ENCODE measurements at regions not wholly inside any gene's neighbourhood (a gene's known extent, or its start where the extent isn't known, plus 50 kb on each side); places are given as distances from the start of the nearest gene placed in this dataset.

DNA sequence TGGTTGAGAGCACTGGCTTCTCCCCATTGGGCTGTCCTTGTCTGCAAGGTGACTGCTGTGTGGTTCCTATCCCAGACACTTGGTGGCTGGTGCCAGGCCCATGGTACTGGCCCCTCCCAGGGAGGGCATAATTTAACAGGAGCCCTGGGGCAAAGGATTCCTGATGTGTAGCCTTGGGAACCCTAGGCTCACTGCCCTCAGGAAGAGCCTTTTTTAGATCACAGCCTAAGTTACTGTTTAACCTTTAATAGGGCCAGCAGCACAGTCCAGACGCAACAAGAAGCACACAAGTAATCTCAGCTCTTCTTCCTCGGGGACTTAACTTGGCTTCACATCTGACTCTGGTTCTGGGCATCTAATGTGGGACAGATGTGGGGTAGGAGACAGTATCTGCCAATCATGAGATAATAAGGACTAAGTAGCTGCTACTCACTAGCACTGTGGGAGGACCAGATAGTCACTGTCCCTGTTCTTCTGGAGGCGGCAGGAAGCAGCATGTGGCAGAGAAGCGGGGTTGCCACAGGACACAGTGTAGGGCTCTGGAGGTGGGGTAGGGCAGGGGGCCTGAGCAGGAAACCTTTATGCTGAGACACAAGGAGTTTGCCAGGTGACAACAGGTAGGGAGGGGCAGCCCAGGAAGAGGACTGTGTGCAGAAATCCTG is 136.3 kb downstream of the TMEM17 start:
- no peak for DNase-seq

DNA sequence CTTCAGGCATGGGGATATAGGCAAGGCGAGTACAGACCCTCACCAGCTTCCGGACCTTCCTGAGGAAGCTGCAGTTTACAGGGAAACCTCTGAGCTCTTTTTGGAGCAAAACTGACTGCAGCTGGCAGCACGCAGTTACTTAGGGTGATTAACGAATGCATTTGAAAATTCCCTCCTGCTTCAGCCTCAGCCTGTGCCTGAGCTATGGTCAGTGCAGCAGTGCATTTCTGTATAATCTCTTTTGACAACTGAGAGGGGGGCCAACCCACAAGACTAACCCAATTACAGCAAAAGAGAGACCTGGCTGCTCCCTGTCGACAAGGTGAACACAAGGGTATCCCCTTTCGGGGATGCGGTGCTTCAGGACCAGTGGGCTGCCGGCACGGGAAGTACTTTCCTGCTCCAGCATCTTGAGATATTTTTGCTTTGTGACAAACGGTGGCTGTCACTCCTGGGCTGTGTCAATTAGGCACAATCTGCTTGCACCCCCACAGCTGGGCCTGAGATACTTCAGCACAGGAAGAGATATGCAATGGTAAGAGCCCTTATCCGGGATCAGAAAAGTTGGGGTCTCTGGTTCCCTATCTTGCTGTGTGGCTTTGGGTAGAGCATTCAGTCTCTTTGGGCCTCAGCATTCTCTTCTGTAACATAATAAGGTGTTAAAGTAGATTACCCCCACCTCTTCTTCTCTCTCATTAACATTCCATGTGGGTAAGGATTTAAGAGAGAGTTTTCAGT is 141.0 kb downstream of the TMEM17 start:
- DNase-seq = no peak

DNA sequence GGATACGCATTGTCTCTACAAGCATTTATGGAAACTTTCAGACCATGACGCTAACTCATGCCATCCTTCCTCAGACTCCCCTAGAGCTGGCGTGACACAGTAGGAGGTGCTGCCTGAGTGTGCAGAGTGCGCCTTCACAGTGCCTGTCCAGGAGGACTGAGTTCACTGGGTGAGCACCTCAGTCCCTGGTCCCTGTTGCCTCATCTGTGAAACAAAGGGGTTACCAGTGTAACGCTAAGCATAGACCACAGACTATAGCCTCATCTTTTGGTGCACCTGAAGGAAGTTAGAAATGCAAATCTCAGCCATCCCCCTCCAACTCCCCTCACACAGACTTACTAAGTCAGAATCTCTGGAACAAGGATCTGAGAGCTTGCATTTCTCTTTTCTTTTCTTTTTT is 142.8 kb downstream of the TMEM17 start:
- no peak for DNase-seq

DNA sequence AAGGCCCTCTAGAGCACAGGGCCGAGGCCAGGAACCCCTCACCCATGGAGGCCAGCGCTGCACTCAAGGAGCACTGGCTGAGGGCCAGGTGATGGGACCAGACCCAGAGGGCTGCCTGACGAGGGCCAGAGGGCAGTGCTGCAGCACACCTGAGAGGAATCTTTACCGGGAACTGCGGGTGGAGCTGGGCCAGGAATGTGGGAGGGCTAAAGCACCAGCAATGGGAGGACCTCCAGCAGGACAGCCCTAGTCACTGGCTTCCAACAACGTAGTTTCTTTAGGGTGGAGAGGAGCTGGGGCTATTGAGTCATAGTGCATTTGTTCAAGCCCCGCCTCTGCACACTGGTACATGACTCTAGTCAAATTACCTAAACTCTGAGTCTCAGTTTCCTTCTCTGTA is 143.4 kb downstream of the TMEM17 start:
- no peak for DNase-seq

DNA sequence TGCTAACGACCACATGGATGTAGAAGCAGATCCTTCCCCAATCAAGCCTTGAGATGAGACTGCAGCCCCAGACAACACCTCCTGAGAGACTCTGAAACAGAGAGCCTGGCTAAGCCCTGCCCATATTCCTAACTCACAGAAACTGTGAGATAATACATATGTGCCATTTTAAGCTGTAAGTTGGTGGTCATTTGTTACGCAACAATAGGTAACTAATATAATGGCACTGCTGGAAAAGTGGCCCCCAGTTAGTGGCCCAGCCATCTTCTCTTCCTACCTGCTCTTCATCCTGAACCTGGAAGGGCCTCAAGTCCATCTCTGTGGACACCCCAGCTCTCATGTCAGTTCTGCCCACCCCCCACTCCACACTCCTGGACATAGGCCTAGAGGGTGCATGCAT is 144.0 kb downstream of the TMEM17 start:
- DNase-seq = no peak

DNA sequence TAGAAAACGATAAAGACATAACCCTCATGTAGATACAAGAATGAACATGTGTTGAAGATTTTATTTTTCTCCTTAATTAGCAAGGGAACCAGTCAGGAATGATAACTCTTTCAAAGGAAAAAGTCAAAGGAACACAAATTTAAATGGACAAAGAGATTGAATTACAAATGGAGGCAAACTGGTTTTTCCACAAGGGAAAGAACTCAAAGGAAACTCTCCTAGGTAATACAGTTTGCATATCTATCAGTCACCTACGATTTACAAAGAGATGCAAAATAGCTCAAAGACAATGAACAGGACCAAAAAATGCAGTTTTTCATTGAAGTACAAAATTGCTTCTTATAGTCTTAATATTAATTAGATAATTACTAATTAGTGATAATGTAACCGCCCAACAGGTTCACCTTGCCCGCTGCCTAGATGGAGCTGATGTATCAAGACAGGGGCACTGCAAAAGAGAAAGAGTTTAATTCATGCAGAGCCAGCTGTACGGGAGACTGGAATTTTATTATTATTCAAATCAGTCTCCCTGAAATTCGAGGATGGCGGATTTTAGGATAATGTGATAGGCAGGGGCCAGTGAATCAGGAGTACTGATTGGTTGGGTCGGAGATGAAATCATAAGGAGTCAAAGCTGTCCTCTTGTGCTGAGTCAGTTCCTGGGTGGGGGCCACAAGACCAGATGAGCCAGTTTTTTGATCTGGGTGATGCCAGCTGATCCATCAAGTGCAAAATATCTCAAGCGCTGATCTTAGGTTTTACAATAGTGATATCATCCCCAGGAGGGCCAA is 151.0 kb downstream of the TMEM17 start:
- DNase-seq = no peak

DNA sequence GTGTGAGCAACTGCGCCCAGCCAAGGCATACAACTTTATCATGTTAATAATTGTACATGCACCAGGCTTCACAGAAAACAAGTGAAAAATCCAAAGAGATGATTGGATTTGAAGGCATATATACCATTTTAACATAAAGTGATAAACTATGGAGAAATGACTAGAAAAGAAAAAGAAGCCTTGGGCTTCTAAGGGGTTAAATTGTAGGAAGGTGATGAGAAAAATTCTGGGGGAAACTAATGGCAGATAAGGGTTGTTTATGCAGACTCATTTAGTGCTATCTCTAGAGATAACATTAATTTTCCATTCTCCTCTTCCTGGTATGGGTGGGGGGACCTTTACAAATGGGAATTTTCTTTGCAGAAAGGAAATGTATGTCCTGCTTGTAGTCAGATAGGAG is 154.0 kb downstream of the TMEM17 start:
- DNase-seq = no peak

DNA sequence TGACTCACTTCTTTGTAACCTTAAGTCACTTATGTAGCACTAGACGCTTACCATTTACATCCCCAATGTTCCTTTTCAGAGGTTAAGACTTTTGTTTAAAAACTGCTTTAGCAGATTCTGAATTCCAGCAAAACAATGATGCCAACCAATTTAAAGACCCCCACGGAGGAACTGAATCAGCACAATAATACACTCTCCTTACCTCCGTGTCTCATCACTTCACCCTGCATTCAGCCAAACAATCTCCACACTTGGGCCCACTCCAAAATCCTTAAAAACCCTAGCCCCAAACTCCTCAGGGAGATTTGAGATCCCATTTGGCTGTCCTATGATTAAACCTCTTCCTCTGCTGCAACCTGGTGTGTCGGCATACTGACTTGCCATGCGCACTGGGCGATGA is 153.9 kb downstream of the B3GNT2 start:
- no peak for DNase-seq

DNA sequence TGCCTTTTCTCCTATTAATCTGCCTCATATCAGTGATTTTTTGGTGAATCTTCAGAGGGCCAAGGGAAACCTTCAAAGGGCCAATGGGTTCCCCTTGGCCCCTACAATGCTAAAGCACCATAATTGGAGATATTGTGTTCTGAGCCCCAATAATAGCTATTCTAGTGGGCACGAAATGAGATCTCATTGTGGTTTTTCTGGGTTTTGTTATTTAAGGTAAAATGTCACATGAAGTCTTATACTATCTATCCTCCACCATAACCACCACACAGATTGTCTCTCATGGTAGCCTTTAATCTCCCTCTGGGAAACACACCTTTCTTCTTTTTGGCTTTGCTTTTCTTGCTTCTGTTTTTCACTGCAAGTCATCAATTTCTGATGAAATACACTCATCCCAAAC is 152.8 kb downstream of the B3GNT2 start:
- DNase-seq = no peak

DNA sequence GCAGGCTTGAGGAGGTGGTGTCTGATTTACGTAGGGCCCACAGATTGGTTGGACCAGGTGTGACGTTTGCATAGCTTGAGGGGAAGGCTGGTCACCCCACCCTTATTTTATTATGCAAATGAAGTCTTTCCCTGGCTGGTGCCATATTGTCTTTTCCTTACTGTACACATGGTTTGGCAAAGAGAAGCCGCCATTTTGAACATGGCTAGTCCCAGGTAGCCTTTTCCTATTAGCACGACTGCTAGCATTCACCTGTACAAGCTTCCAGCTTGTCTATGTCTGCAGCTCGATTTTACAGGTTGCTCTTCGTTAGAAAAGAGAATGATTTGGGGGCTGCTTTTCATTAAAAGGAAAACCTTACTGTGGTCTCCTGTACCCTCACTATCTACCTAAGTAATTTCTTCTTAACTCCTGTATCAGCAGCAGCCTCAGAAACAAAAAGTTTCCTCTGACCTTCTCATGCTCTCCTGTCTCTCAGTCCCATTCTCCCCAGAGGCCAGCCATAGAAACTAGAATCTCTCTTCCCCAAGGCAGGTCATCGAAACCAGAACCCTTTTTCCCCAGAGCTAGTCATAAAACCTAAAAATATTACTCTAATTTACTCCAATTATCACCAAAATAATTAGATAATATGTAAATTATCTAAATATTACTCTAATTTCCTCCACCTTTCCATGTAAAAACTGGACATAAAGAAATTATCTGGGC is 151.8 kb downstream of the B3GNT2 start:
- DNase-seq = no peak

DNA sequence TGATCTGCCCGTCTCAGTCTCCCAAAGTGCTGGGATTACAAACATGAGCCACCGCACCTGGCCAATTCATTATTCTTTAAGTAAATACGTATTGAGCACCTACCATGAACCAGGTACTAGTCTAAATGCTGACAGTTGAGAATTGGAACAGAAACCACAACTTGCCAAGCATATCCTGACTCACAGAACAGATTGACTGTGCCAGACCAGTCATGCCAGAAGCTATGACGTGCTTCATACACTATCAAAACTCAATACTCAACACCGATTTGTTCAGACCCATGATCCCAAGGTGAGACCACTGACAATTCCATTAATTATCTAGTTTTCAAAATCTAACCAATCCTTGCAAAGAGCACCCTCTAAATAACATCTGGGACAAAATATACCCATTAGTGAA is 148.6 kb downstream of the B3GNT2 start:
- no peak for DNase-seq

DNA sequence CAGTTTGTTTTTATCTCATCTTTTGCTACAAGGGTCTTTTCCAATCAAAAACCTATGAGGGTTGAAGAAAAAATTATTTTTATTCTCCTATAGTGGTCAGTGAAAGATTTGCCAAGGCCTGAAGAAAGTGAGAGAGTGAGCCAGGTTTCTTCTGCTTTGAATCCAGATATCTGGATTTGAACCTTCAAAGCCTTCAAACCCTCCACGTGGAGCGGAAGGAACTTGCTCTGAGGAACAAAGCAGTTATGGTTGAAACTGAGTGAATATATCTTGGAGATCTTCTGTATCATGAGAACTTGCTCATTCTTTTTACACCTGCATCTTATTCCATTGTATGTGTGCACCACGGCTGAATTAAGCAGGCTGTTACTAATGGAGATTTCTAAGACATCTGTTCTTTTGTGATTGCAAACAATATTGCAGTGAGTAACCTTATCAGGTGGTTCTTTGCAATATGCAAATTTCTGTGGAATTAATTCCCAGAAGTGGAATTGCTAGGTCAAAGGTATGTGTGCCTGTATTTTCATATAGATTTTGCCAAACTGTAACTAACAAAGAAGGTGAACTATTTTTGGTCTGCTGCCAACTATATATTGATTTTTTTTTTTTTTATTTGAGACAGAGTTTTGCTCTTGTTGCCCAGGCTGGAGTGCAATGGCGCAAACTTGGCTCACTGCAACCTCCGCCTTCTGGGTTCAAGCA is 147.9 kb downstream of the B3GNT2 start:
- DNase-seq = no peak

DNA sequence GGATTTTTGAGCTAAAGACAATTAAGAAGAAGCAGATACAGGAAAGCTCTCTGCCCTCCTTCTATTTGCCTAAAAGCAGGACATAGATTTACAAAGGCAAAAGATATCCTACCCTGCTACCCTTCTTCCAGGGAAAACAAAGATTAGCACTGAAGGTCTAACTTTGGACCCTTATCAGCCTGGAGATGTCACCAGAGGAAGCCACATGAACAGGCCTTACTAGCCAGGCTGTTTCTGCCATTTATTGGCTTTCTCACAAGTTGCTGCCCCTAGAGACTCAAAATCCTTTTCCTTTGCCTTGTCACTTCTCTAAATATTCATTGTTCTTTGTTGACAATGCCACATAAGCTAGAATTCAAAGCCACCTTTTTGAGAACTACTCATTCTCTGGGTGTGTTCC is 147.3 kb downstream of the B3GNT2 start:
- DNase-seq = no peak

DNA sequence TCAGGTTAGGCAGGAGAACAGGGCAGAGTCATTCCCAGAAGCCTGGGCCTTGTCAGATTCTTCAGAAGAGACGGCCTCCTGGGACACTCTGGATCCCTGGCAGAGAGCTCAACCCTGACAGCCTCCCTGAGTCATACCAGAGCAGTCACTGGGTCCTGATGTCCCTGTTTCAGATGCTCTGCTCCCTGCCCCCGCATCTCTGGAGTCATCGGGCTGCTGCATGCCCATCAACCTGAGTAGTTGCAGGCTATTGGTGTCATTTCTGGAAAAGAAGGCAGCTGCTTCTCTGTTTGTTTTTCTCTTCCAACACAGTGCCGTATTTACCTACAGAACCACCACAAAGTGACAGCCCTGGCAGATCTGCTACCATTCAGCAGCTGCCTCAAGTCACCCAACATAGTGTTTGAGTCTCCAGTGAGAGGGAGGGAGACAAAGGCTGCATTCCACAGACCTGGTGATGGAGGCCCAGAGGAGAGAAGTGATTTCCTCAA is 145.1 kb downstream of the B3GNT2 start:
- peak; percentile 3 for DNase-seq

DNA sequence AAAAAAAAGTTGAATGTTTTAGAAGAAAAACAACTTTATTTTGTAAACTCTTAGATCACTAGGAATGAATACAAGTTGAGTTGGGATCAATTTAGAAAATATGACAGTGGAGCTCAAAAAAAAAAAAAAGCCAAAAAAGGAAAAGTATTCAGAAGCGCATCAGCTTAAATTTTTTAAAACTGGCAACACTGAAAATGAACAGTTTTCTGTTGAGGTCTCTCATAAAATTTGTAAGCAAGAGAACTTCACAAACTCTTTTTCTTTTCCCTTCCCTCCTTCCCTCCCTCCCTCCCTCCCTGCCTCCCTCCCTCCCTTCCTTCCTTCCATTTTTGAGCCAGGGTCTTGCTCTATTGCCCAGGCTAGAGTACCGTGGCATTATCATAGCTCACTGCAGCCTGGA is 143.9 kb downstream of the B3GNT2 start:
- DNase-seq = no peak

DNA sequence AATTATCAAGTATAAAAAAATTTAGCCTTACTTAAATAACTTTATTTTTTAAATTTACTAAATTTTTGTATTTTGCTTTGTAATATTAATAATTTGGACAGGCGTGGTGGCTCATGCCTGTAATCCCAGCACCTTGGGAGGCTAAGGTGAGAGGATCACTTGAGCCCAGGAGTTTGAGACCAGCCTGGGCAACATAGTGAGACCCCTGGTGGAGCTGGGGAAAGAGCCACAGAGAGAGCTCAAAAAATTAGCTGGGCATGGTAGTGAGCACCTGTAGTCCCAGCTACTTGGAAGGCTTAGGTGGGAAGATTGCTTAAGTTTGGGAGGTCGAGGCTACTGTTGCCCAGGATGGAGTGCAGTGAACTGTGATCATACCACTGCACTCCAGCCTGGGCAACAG is 143.5 kb downstream of the B3GNT2 start:
- no peak for DNase-seq

DNA sequence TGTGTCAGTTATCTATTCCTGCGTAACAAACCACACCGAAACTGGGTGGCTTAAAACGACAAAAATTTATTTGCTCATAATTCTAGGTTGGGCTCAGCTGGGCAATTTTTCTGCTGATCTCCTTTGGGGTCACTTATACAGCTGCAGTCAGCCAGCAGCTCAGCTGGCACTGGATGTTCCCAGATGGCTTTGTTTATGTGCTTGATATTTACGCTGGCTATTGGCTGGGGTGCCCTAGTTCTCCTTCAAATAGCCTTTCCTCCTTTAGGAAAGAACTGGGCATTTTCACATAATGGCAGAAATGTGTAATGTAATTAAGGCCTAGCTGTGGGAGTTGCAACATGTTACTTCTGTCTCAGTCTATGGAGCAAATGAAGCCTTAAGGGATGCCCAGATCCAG is 142.2 kb downstream of the B3GNT2 start:
- no peak for DNase-seq

DNA sequence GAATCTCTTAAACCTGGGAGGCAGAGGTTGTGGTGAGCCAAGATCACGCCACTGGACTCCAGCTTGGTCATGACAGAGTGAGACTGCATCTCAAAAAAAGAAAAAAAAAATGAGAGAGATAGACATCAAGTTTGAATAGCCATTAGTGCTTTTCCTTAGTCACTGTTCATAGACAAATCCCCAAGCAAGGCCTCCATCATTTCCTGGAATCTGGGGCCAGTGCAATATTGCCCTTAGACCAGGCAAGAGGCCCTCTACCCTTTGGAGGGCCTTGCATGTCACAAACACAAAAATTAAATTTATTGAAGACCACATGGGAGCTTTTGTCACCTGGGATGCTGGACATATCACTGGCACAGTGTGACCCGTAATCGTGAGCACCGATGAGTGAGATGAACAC is 141.5 kb downstream of the B3GNT2 start:
- DNase-seq = no peak

DNA sequence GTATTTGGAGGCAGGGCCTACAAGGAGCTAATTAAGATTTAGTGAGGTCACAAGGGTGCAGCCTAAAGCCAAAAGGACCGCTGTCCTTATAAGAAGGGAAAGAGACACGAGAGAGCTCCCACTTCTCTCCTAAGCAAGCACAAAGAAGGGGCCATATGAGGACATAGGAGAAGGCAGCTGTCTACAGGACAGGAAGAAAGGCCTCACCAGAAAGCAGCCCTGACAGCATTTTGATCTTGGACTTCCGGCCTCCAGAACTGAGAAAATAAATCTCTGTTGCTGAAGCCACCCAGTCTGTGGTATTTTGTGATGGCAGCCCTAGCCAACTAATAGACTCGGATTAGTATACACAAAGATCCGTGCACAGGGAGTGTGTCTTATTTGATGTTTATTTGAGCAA is 139.7 kb downstream of the B3GNT2 start:
- DNase-seq = no peak

DNA sequence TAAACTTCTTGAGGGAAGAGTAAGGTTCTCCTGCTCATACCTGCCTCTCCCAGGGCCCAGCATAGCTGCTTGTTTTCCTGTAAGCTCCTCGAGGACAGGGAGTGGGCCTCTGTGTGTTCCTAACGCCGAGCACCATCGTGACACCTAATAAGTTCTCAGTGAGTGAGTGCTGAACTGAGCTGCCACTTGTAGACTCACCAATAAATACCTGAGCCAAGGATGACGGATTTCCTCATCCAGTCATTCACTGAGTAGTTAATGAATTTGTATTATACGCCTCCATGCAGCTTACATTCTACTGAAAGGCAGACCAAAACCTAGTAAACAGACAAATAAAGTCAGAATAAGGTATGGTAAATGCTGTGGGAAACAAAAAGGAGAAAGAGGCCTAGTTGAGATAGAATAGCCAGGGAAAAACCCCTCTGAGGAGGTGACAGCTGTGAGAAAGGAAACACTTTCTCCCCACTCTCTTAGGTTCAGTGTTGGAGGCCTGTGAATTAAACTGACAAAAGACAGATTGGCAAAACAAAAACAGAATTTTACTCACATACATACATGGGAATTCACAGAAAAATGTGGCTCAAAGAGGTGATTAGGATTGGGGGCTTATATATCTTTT is 138.6 kb downstream of the B3GNT2 start:
- no peak for DNase-seq

DNA sequence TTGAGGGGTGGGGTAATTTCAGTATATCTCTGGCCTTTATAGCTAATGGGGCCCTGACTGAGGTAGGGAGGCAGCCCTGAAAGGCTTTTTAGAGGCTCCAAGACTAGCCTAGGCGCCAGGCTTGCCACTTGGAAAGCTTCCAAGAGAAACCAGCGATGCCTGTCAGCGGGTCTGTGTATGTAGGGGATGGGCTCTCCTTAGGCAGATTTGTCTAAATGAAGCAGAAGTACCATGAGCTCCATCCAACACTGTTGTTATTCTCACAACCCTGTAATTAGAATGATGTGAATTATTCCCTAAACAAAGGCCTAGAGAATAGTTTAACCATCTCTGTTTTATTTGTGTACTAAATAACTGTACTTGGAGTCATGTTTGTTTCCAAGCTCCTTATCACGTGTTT is 138.1 kb downstream of the B3GNT2 start:
- no peak for DNase-seq

DNA sequence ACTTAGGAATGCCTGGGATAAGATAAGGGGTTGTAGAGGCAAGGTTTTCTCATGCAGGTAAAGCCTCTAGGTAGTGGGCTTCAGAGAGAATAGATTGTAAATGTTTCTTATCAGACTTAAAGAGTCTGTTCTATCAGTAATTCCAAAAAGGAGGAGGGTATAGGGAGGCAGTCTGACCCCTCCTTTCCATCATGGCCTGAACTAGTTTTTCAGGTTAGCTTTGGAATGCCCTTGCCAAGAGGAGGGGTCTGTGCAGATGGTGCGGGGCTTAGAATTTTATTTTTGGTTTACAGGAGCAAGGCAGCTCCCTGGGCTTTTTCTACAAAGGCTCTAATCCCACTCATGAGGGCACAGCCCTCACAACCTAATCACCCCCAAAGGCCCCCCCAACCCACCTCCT is 135.0 kb downstream of the B3GNT2 start:
- DNase-seq = no peak
